HCT116 (cell line): ENCODE measurements at regions not wholly inside any gene's neighbourhood (a gene's known extent, or its start where the extent isn't known, plus 50 kb on each side); places are given as distances from the start of the nearest gene placed in this dataset.

Experiments used
- CTCF ChIP-seq, 3 experiments: fragments of 200-600 bp in 1 of 3; sonication (generic) in 1 of 3; IDR thresholded peaks in 2 of 3; conservative IDR thresholded peaks in 1 of 3; 2 replicates each; pipeline ENCODE4 v1.5.1; 2012 to 2017; ENCODE audit warnings: low read depth in 2 of 3, low read length in 2 of 3, antibody characterized with exemption in 1 of 3, borderline replicate concordance in 1 of 3, control low read depth in 1 of 3, mild to moderate bottlenecking in 1 of 3, mixed read lengths in 1 of 3, mixed run types in 1 of 3, moderate library complexity in 1 of 3; ENCODE audit not compliant: insufficient read depth in 1 of 3
- EZH2 ChIP-seq: fragments of 200-600 bp; sonication (generic); IDR thresholded peaks from 2 replicates; pipeline ENCODE4 v1.6.1; 2017; ENCODE audit warnings: antibody characterized with exemption, mixed run types
- POLR2A ChIP-seq: IDR thresholded peaks from 2 replicates; pipeline ENCODE4 v1.7.0; 2011; ENCODE audit warnings: borderline replicate concordance; ENCODE audit not compliant: insufficient read depth, insufficient read length; ENCODE audit errors: extremely low read depth
- SIN3A ChIP-seq: IDR thresholded peaks from 2 replicates; pipeline ENCODE4 v1.6.1; 2012; ENCODE audit warnings: low read depth

GRCh38 chr3:34777386-34777785 is 861.9 kb upstream of the ARPP21 start:
- no peak for TF ChIP-seq CTCF (IDR thresholded peaks at IDR 0.05 in 2 of 3, conservative IDR thresholded peaks at IDR 0.05 in 1 of 3; ENCODE audit: borderline replicate concordance in 1 of 3, insufficient read depth in 1 of 3, low read depth in 2 of 3, low read length in 2 of 3)
- TF ChIP-seq SIN3A: no peak
- no peak for TF ChIP-seq POLR2A
- no peak for TF ChIP-seq EZH2
